ENCODE measurements at regions not wholly inside any gene's neighbourhood (a gene's known extent, or its start where the extent isn't known, plus 50 kb on each side); places are given as distances from the start of the nearest gene placed in this dataset.

- TF ChIP-seq CTCF (IDR thresholded peaks at IDR 0.05): no peak
- TF ChIP-seq POLR2AphosphoS5 (IDR thresholded peaks at IDR 0.05): no peak
- no peak for TF ChIP-seq POLR2A (IDR thresholded peaks at IDR 0.05)
- TF ChIP-seq EP300 (IDR thresholded peaks at IDR 0.05): no peak
Observed at GRCh38 chr2:407630-408029, 119.7 kb upstream of the ALKAL2 start.

Data from sigmoid colon (tissue), 4 donors.